ENCODE measurements at regions not wholly inside any gene's neighbourhood (a gene's known extent, or its start where the extent isn't known, plus 50 kb on each side); places are given as distances from the start of the nearest gene placed in this dataset.

DNA sequence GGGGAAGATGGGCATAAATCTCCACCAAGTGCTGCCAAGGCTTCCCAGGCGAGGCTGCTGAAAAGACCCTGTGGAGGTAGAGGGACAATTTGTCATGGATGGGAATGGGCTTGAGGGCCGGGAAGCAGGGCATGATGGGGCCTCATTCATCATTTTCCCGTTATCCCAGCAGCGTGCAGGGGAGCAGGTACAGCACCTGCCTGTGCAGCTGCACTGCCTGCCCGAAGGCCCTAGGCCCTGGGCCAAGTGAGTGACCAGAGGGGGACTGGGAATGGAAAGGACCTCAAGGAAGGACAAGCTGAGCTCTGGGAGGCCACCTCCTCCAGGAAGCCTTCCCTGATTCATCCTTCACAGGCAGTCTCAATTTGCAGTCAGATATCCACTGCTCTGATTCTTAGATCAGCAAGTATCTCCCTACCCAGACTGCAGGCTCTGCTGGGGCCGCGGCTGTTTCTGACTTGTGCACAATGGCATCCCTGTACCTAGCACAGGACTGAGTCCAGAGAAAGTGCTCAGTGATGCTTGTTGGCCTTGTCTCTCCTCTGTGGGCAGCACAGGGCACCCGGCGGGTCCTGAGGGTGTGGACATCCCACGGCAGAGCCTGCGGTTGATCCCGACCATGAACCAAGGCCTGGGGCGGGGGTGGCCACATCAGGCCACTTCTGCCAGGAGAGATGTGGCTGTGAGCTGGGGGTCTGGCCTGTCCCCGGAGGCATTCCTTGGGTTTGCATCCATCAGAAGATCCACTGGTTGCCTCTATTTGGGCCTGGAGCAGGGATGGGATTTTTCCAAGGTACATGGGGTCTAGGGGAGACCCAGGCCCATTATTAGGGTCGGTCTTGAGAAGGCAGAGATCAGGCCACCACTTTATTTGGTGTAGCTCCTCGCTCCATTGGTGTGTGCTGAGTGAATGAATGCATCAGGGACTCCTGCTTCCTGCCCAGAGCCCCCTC lies 167.3 kb upstream of the RTL1 start:
- TF ChIP-seq CTCF (IDR thresholded peaks at IDR 0.05; ENCODE audit: insufficient read depth, low read length, poor library complexity, severe bottlenecking), result no peak
- Histone ChIP-seq H3K36me3 (ENCODE audit: control insufficient read depth, insufficient read depth, low read length) (no peaks in the 10 kb centered on the region), H3K27me3 (replicated peaks; ENCODE audit: control insufficient read depth, insufficient read depth, low read length) (no peaks in the 10 kb centered on the region; the same call in 1 of the 2 replicates), H3K4me3 (replicated peaks; ENCODE audit: low read depth, low read length) (no peak overlapping the region)
- DNase-seq (ENCODE audit: extremely low read depth, insufficient read length), result no peak

- Histone ChIP-seq H3K36me3 (ENCODE audit: control insufficient read depth, insufficient read depth, low read length) (no peaks in the 10 kb centered on the region), H3K27me3 (replicated peaks; ENCODE audit: control insufficient read depth, insufficient read depth, low read length) (no peaks in the 10 kb centered on the region; the same call in 1 of the 2 replicates), H3K4me3 (replicated peaks; ENCODE audit: low read depth, low read length) (no peak overlapping the region)
- TF ChIP-seq CTCF (IDR thresholded peaks at IDR 0.05; ENCODE audit: insufficient read depth, low read length, poor library complexity, severe bottlenecking), result no peak
- no peak for DNase-seq (ENCODE audit: extremely low read depth, insufficient read length)
Measured at GRCh38 chr14:101071493-101071906, 168.0 kb upstream of the RTL1 start.

- no peak for TF ChIP-seq CTCF (IDR thresholded peaks at IDR 0.05; ENCODE audit: insufficient read depth, low read length, poor library complexity, severe bottlenecking)
- no peak for DNase-seq (ENCODE audit: extremely low read depth, insufficient read length)
- no peaks in the 10 kb centered on the region; the same call in 1 of the 2 replicates for H3K27me3 ChIP-seq (replicated peaks; ENCODE audit: control insufficient read depth, insufficient read depth, low read length)
- H3K4me3 ChIP-seq (replicated peaks; ENCODE audit: low read depth, low read length), result no peak overlapping the region
- no peaks in the 10 kb centered on the region for H3K36me3 ChIP-seq (ENCODE audit: control insufficient read depth, insufficient read depth, low read length)
Measured at GRCh38 chr14:101072070-101072469, 168.5 kb upstream of the RTL1 start.

- DNase-seq (ENCODE audit: extremely low read depth, insufficient read length), result no peak
- no peak for TF ChIP-seq CTCF (IDR thresholded peaks at IDR 0.05; ENCODE audit: insufficient read depth, low read length, poor library complexity, severe bottlenecking)
- H3K27me3 ChIP-seq (replicated peaks; ENCODE audit: control insufficient read depth, insufficient read depth, low read length), result no peaks in the 10 kb centered on the region; the same call in 1 of the 2 replicates
Measured at GRCh38 chr14:101072531-101072930, 169.0 kb upstream of the RTL1 start.

DNA sequence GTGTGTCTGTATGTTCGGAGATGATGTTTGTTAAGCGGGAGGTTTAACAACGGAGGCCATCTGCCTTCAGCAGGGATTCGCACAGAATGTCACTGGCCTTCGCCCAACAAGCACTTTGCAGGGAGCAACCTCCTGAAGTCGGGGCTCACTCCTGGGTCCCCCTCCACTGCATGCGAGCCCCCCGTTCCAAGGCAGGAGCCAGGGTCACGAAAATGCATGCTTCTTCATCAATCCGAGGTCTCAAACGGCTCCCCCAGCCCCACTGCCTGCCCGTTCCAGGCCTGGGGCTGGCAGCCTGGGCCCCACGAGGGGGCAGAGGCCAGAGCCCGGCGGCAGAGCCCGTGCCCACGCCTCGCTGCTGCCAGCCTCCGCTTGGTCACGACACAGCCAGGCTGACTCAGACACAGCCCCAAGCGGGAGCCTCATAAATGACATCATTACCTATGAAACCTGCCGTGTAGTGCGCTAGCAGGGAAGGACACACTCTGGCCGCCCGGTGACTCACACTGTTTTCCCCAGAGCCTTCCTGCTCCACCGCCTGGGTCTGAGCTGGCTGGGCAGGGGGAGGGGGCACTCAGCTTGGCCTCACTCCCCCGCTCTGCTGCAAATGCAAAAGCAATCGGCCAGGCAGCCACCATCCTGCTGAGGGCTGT lies 169.5 kb upstream of the RTL1 start:
- DNase-seq (ENCODE audit: extremely low read depth, insufficient read length), result peak; percentile 23
- Histone ChIP-seq H3K27me3 (replicated peaks; ENCODE audit: control insufficient read depth, insufficient read depth, low read length) (no peaks in the 10 kb centered on the region; the same call in 1 of the 2 replicates), H3K36me3 (ENCODE audit: control insufficient read depth, insufficient read depth, low read length) (no peaks in the 10 kb centered on the region), H3K4me3 (replicated peaks; ENCODE audit: low read depth, low read length) (no peak overlapping the region)
- no peak for TF ChIP-seq CTCF (IDR thresholded peaks at IDR 0.05; ENCODE audit: insufficient read depth, low read length, poor library complexity, severe bottlenecking)

More at GRCh38 chr14:101072531-101072930, 169.0 kb upstream of the RTL1 start:
- Histone ChIP-seq H3K4me3 (replicated peaks; ENCODE audit: low read depth, low read length) (no peak overlapping the region), H3K36me3 (ENCODE audit: control insufficient read depth, insufficient read depth, low read length) (no peaks in the 10 kb centered on the region)
